ENCODE measurements at regions not wholly inside any gene's neighbourhood (a gene's known extent, or its start where the extent isn't known, plus 50 kb on each side); places are given as distances from the start of the nearest gene placed in this dataset.

- no peak for TF ChIP-seq CTCF (IDR thresholded peaks at IDR 0.05)
- no peak for TF ChIP-seq EZH2 (IDR thresholded peaks at IDR 0.05)
- no peak for TF ChIP-seq EZH2phosphoT487 (IDR thresholded peaks at IDR 0.05)
These were observed 2138.3 kb upstream of the DEFB115 start for GRCh38 chr20:29119141-29119540.
